CD4-positive, alpha-beta memory T cell (primary cell): ENCODE measurements at regions not wholly inside any gene's neighbourhood (a gene's known extent, or its start where the extent isn't known, plus 50 kb on each side); places are given as distances from the start of the nearest gene placed in this dataset.

Source experiments
- CTCF ChIA-PET: fragments of 350-600 bp; sonication (Branson Sonifier 250); formaldehyde crosslinking; loops from one replicate; lab custom pipeline; 2021; ENCODE audit warnings: inconsistent platforms; ENCODE audit not compliant: partially characterized antibody; lab: Charles Lee
- POLR2A ChIA-PET: fragments of 350-600 bp; sonication (Branson Sonifier 250); formaldehyde crosslinking; loops from one replicate; lab custom pipeline; 2021; ENCODE audit not compliant: partially characterized antibody; lab: Charles Lee
- DNase-seq, 5 donors: peaks; one replicate each; pipeline versions ENCODE4 v3.0.0 to v3.0.0-alpha.2; 2020 to 2022; ENCODE audit warnings: mixed read lengths in 1 of 5
- H3K27ac ChIP-seq: one replicate; pipeline ENCODE4 v1.7.0; 2013; ENCODE audit warnings: low read depth, low read length
- H3K27me3 ChIP-seq: 2 replicates; pipeline ENCODE4 v1.7.0; 2013; ENCODE audit warnings: mild to moderate bottlenecking, low read length, moderate library complexity; ENCODE audit not compliant: insufficient read depth
- H3K36me3 ChIP-seq: 2 replicates; pipeline ENCODE4 v1.7.0; 2013; ENCODE audit warnings: mild to moderate bottlenecking, low read length, moderate library complexity; ENCODE audit not compliant: insufficient read depth
- H3K4me1 ChIP-seq: 2 replicates; pipeline ENCODE4 v1.7.0; 2013; ENCODE audit warnings: mild to moderate bottlenecking, low read length, moderate library complexity; ENCODE audit not compliant: insufficient read depth
- H3K4me3 ChIP-seq, 2 donors: one replicate each; pipeline ENCODE4 v1.7.0; 2013; ENCODE audit warnings: low read length in 2 of 2, mild to moderate bottlenecking in 1 of 2
- H3K9me3 ChIP-seq, 2 donors: one replicate each; pipeline ENCODE4 v1.7.0; 2013; ENCODE audit warnings: low read length in 2 of 2, control low read depth in 1 of 2; ENCODE audit not compliant: control insufficient read depth in 1 of 2
- H3K27ac Mint-ChIP-seq, 7 donors: one replicate each; pipeline ENCODE4 v1.8.0; 2020 to 2021; ENCODE audit warnings: mixed read lengths in 7 of 7, mild to moderate bottlenecking in 6 of 7, inconsistent platforms in 3 of 7, moderate library complexity in 3 of 7
- H3K27me3 Mint-ChIP-seq, 2 donors: one replicate each; pipeline ENCODE4 v1.8.0; 2020 to 2021; ENCODE audit warnings: mixed read lengths in 2 of 2
- H3K36me3 Mint-ChIP-seq, 2 donors: one replicate each; pipeline ENCODE4 v1.8.0; 2020 to 2021; ENCODE audit warnings: mixed read lengths in 2 of 2, inconsistent platforms in 1 of 2, mild to moderate bottlenecking in 1 of 2
- H3K4me1 Mint-ChIP-seq, 4 donors: one replicate each; pipeline ENCODE4 v1.8.0; 2020 to 2021; ENCODE audit warnings: mixed read lengths in 4 of 4, mild to moderate bottlenecking in 1 of 4
- H3K4me3 Mint-ChIP-seq, 8 donors: one replicate each; pipeline ENCODE4 v1.8.0; 2020 to 2021; ENCODE audit warnings: mixed read lengths in 8 of 8, mild to moderate bottlenecking in 7 of 8, moderate library complexity in 6 of 8, inconsistent platforms in 3 of 8
- H3K9me3 Mint-ChIP-seq, 8 donors: one replicate each; pipeline ENCODE4 v1.8.0; 2020 to 2021; ENCODE audit warnings: mixed read lengths in 8 of 8, mild to moderate bottlenecking in 5 of 8, inconsistent platforms in 3 of 8, moderate library complexity in 1 of 8
- intact Hi-C: fragments of 100-400 bp; cut with micrococcal nuclease; formaldehyde crosslinking; loops from one replicate; pipeline ENCODE4 v1.15.1; 2023

DNA sequence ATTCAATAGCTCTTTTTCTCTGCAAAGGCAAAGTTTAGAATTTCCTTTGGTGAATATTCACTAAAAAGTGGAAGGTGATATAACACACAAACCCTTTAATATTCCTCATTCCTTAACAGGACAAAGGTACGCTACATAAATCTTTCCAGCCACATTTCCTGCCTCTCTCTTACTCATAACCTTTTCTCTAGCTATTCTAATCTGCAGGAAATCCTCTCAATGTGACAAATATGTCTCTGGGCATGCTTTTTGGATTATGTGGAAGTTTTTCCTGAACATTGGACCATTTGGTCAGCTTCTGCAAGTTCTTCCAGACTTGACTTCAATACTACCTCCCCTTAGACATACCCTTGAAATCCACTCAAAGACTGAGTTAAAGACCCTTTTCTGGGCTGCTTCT, 186.3 kb upstream of the TUSC1 start:
- no peaks in the 10 kb centered on the region for H3K27me3 ChIP-seq
- H3K27ac ChIP-seq = no peak overlapping the region
- no peaks in the 10 kb centered on the region for H3K4me1 Mint-ChIP-seq
- intact Hi-C loops = no loop called here
- peaks cover 0 to 23% (median 9%) of the 10 kb centered on the region in 8 donors for H3K9me3 Mint-ChIP-seq
- no peaks in the 10 kb centered on the region for H3K9me3 ChIP-seq
- H3K36me3 ChIP-seq = no peaks in the 10 kb centered on the region
- DNase-seq = no peak
- no peaks in the 10 kb centered on the region for H3K36me3 Mint-ChIP-seq
- H3K27me3 Mint-ChIP-seq = no peaks in the 10 kb centered on the region
- H3K27ac Mint-ChIP-seq = no peak overlapping the region
- ChIA-PET POLR2A (no interaction called here), CTCF (no interaction called here)
- peak overlapping the region in 1 of 8 donors; percentile 31 for H3K4me3 Mint-ChIP-seq
- no peaks in the 10 kb centered on the region for H3K4me1 ChIP-seq
- no peak overlapping the region for H3K4me3 ChIP-seq

GRCh38 chr9:25861421-25861820, 183.2 kb upstream of the TUSC1 start:
- Mint-ChIP-seq H3K4me1 (no peaks in the 10 kb centered on the region), H3K4me3 (no peak overlapping the region), H3K27me3 (no peaks in the 10 kb centered on the region), H3K36me3 (no peaks in the 10 kb centered on the region), H3K9me3 (peaks cover 0 to 16% (median 9%) of the 10 kb centered on the region in 8 donors), H3K27ac (no peak overlapping the region)
- no peak for DNase-seq
- Histone ChIP-seq H3K36me3 (no peaks in the 10 kb centered on the region), H3K9me3 (peaks cover 0 to 3% of the 10 kb centered on the region in 2 donors), H3K4me1 (no peaks in the 10 kb centered on the region), H3K27ac (no peak overlapping the region), H3K27me3 (no peaks in the 10 kb centered on the region), H3K4me3 (no peak overlapping the region)
- intact Hi-C loops = no loop called here
- POLR2A ChIA-PET = no interaction called here
- CTCF ChIA-PET = no interaction called here

DNA sequence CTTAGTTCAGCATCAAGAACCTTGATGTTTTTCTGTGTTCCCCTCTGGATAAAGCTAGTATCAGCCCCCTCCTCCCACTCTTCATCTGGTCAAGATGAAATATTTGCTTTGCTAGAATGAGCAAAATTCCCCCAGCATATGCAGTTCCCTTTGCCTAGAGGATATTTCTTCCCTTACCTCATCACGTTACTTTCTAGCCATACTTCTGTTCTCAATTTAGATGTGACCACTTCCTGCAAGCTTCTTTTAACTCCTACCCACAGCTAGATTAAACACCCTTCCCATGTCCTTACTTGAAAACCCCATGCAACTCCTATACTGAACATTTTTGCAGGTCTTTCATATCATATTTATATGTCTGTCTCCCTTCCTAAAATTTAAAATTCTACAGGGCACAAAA, 178.9 kb upstream of the TUSC1 start:
- Histone ChIP-seq H3K27me3 (no peaks in the 10 kb centered on the region), H3K4me3 (no peak overlapping the region), H3K27ac (no peak overlapping the region), H3K36me3 (no peaks in the 10 kb centered on the region), H3K4me1 (no peaks in the 10 kb centered on the region), H3K9me3 (peaks cover 0 to 3% of the 10 kb centered on the region in 2 donors)
- ChIA-PET CTCF (no interaction called here), POLR2A (no interaction called here)
- peaks cover 0 to 25% (median 13%) of the 10 kb centered on the region in 8 donors for H3K9me3 Mint-ChIP-seq
- no peak for DNase-seq
- no peaks in the 10 kb centered on the region for H3K4me1 Mint-ChIP-seq
- peak overlapping the region in 1 of 7 donors; percentile 7 for H3K27ac Mint-ChIP-seq
- no peaks in the 10 kb centered on the region for H3K27me3 Mint-ChIP-seq
- peaks cover 0 to 3% of the 10 kb centered on the region in 2 donors for H3K36me3 Mint-ChIP-seq
- intact Hi-C loops = no loop called here
- no peak overlapping the region for H3K4me3 Mint-ChIP-seq

- Mint-ChIP-seq H3K27ac (no peak overlapping the region), H3K27me3 (no peaks in the 10 kb centered on the region)
- POLR2A ChIA-PET = no interaction called here
These were observed 172.6 kb upstream of the TUSC1 start for GRCh38 chr9:25850803-25851202.

DNA sequence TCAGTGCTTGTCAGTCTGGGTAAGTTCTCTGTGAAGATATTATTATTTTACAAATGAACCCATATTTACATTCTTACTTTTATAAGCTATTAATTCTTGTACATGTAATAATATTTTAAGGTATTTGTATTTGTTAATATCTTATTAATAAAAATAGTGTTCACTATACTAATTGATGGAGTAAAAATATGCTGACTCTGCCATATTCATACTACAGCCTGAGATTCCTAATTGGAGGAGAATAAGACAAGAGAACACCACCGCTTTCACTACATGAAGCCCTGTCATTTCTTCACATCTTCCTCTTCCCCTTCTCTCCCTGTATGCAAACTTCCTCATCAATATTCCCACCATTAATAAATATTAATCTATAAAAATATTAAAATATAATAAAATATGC, 167.6 kb upstream of the TUSC1 start:
- no peak for DNase-seq
- Histone ChIP-seq H3K27ac (no peak overlapping the region), H3K4me1 (no peaks in the 10 kb centered on the region), H3K9me3 (no peaks in the 10 kb centered on the region), H3K4me3 (no peak overlapping the region), H3K27me3 (no peaks in the 10 kb centered on the region), H3K36me3 (no peaks in the 10 kb centered on the region)
- Mint-ChIP-seq H3K27ac (no peak overlapping the region), H3K4me1 (no peaks in the 10 kb centered on the region), H3K4me3 (no peak overlapping the region), H3K27me3 (no peaks in the 10 kb centered on the region), H3K9me3 (peaks cover 0 to 24% (median 13%) of the 10 kb centered on the region in 8 donors), H3K36me3 (peaks cover 0 to 2% of the 10 kb centered on the region in 2 donors)
- intact Hi-C loops = no loop called here
- POLR2A ChIA-PET = no interaction called here
- CTCF ChIA-PET = no interaction called here

More at GRCh38 chr9:25850803-25851202, 172.6 kb upstream of the TUSC1 start:
- Histone ChIP-seq H3K9me3 (no peaks in the 10 kb centered on the region), H3K4me3 (no peak overlapping the region), H3K4me1 (no peaks in the 10 kb centered on the region), H3K36me3 (no peaks in the 10 kb centered on the region), H3K27me3 (no peaks in the 10 kb centered on the region), H3K27ac (no peak overlapping the region)
- no peaks in the 10 kb centered on the region for H3K36me3 Mint-ChIP-seq
- no peak for DNase-seq
- H3K4me1 Mint-ChIP-seq = no peaks in the 10 kb centered on the region
- peaks cover 0 to 31% (median 16%) of the 10 kb centered on the region in 8 donors for H3K9me3 Mint-ChIP-seq
- H3K4me3 Mint-ChIP-seq = no peak overlapping the region
- intact Hi-C loops = no loop called here
- CTCF ChIA-PET = no interaction called here

GRCh38 chr9:25830381-25830780, 152.1 kb upstream of the TUSC1 start:
- H3K4me3 ChIP-seq = no peak overlapping the region
- ChIA-PET POLR2A (no interaction called here), CTCF (no interaction called here)
- DNase-seq = no peak
- H3K27me3 ChIP-seq = no peaks in the 10 kb centered on the region
- Mint-ChIP-seq H3K27ac (no peak overlapping the region), H3K9me3 (peaks cover 2 to 47% (median 23%) of the 10 kb centered on the region in 8 donors), H3K27me3 (no peaks in the 10 kb centered on the region), H3K4me3 (no peak overlapping the region), H3K4me1 (no peaks in the 10 kb centered on the region), H3K36me3 (no peaks in the 10 kb centered on the region)
- no peaks in the 10 kb centered on the region for H3K4me1 ChIP-seq
- H3K36me3 ChIP-seq = no peaks in the 10 kb centered on the region
- intact Hi-C loops = no loop called here
- H3K27ac ChIP-seq = no peak overlapping the region
- H3K9me3 ChIP-seq = peaks cover 0 to 4% of the 10 kb centered on the region in 2 donors

- Mint-ChIP-seq H3K27ac (no peak overlapping the region), H3K27me3 (no peaks in the 10 kb centered on the region), H3K4me1 (no peaks in the 10 kb centered on the region), H3K4me3 (no peak overlapping the region), H3K9me3 (peaks cover 1 to 57% (median 30%) of the 10 kb centered on the region in 8 donors), H3K36me3 (no peaks in the 10 kb centered on the region)
- Histone ChIP-seq H3K36me3 (no peaks in the 10 kb centered on the region), H3K27me3 (no peaks in the 10 kb centered on the region), H3K9me3 (peaks cover 0 to 4% of the 10 kb centered on the region in 2 donors), H3K4me3 (no peak overlapping the region), H3K4me1 (no peaks in the 10 kb centered on the region), H3K27ac (no peak overlapping the region)
- DNase-seq = no peak
- ChIA-PET CTCF (no interaction called here), POLR2A (no interaction called here)
- intact Hi-C loops = no loop called here
These were observed 149.4 kb upstream of the TUSC1 start for GRCh38 chr9:25827626-25828025.

DNA sequence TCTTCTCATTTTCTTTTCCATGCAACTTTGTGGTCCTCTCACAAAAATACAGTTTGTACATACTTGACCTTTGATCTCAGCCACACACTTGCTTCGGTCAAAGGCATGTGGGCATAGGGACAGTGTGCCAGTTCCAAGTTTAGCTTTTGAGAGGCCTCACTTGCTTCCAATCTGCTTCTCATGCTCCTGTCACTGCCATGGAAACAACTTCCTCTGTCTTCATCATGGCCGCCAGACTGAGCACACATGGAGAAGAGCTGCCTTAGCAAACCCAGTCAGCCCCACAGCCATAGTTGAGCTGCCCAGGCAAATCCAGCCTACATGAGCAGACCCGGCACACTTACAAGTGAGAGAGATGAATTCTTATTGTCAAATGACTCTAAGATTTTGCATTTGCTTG, 138.2 kb upstream of the TUSC1 start:
- ChIA-PET CTCF (no interaction called here), POLR2A (no interaction called here)
- Histone ChIP-seq H3K4me1 (no peaks in the 10 kb centered on the region), H3K27me3 (no peaks in the 10 kb centered on the region), H3K27ac (no peak overlapping the region), H3K36me3 (no peaks in the 10 kb centered on the region), H3K9me3 (no peaks in the 10 kb centered on the region), H3K4me3 (no peak overlapping the region)
- no peak for DNase-seq
- Mint-ChIP-seq H3K4me3 (no peak overlapping the region), H3K27ac (no peak overlapping the region), H3K36me3 (no peaks in the 10 kb centered on the region), H3K27me3 (no peaks in the 10 kb centered on the region), H3K9me3 (peaks cover 0 to 22% (median 12%) of the 10 kb centered on the region in 8 donors), H3K4me1 (no peaks in the 10 kb centered on the region)
- intact Hi-C loops = no loop called here
